ENCODE measurements at regions not wholly inside any gene's neighbourhood (a gene's known extent, or its start where the extent isn't known, plus 50 kb on each side); places are given as distances from the start of the nearest gene placed in this dataset.

GRCh38 chr13:84294576-84294975 lies 412.3 kb upstream of the SLITRK1 start:
- Histone ChIP-seq H3K4me1 (ENCODE audit: control insufficient read depth, low read length) (no peaks in the 10 kb centered on the region), H3K27me3 (ENCODE audit: control insufficient read depth, low read length) (no peaks in the 10 kb centered on the region), H3K4me2 (ENCODE audit: low read length) (no peak overlapping the region), H3K36me3 (ENCODE audit: control insufficient read depth, low read length) (no peaks in the 10 kb centered on the region), H3K9me3 (ENCODE audit: control insufficient read depth, insufficient read depth, low read length) (no peaks in the 10 kb centered on the region), H3K79me2 (ENCODE audit: control insufficient read depth, low read length) (no peaks in the 10 kb centered on the region), H4K20me1 (ENCODE audit: control insufficient read depth, insufficient read depth, low read depth, low read length) (no peaks in the 10 kb centered on the region), H3K9me2 (replicated peaks; ENCODE audit: control insufficient read depth, low read length) (no peaks in the 10 kb centered on the region), H3K4me3 (ENCODE audit: low read length) (no peak overlapping the region), H3K27ac (ENCODE audit: low read depth, low read length) (no peak overlapping the region), H3F3A (ENCODE audit: control insufficient read depth, insufficient read depth) (no peaks in the 10 kb centered on the region)
- TF ChIP-seq CTCF (IDR thresholded peaks at IDR 0.05; ENCODE audit: low read depth, low read length, poor library complexity, severe bottlenecking) (no peak), EZH2phosphoT487 (IDR thresholded peaks at IDR 0.05; ENCODE audit: borderline replicate concordance, low read length) (no peak)

GRCh38 chr13:84290386-84290785 lies 408.1 kb upstream of the SLITRK1 start:
- no peak overlapping the region for H3K4me2 ChIP-seq (ENCODE audit: low read length)
- TF ChIP-seq CTCF (IDR thresholded peaks at IDR 0.05; ENCODE audit: low read depth, low read length, poor library complexity, severe bottlenecking), result no peak
- no peak for TF ChIP-seq EZH2phosphoT487 (IDR thresholded peaks at IDR 0.05; ENCODE audit: borderline replicate concordance, low read length)
- H4K20me1 ChIP-seq (ENCODE audit: control insufficient read depth, insufficient read depth, low read depth, low read length), result no peaks in the 10 kb centered on the region
- H3K27ac ChIP-seq (ENCODE audit: low read depth, low read length), result no peak overlapping the region
- no peaks in the 10 kb centered on the region for H3K27me3 ChIP-seq (ENCODE audit: control insufficient read depth, low read length)
- no peaks in the 10 kb centered on the region for H3K79me2 ChIP-seq (ENCODE audit: control insufficient read depth, low read length)
- H3F3A ChIP-seq (ENCODE audit: control insufficient read depth, insufficient read depth), result no peaks in the 10 kb centered on the region
- H3K9me2 ChIP-seq (replicated peaks; ENCODE audit: control insufficient read depth, low read length), result no peaks in the 10 kb centered on the region
- H3K36me3 ChIP-seq (ENCODE audit: control insufficient read depth, low read length), result no peaks in the 10 kb centered on the region
- no peak overlapping the region for H3K4me3 ChIP-seq (ENCODE audit: low read length)
- H3K4me1 ChIP-seq (ENCODE audit: control insufficient read depth, low read length), result no peaks in the 10 kb centered on the region
- no peaks in the 10 kb centered on the region for H3K9me3 ChIP-seq (ENCODE audit: control insufficient read depth, insufficient read depth, low read length)

GRCh38 chr13:84279166-84279565 lies 396.9 kb upstream of the SLITRK1 start:
- Histone ChIP-seq H3F3A (ENCODE audit: control insufficient read depth, insufficient read depth) (no peaks in the 10 kb centered on the region), H4K20me1 (ENCODE audit: control insufficient read depth, insufficient read depth, low read depth, low read length) (no peaks in the 10 kb centered on the region), H3K9me3 (ENCODE audit: control insufficient read depth, insufficient read depth, low read length) (no peaks in the 10 kb centered on the region), H3K36me3 (ENCODE audit: control insufficient read depth, low read length) (no peaks in the 10 kb centered on the region), H3K79me2 (ENCODE audit: control insufficient read depth, low read length) (no peaks in the 10 kb centered on the region), H3K4me2 (ENCODE audit: low read length) (no peak overlapping the region), H3K4me1 (ENCODE audit: control insufficient read depth, low read length) (no peaks in the 10 kb centered on the region), H3K27me3 (ENCODE audit: control insufficient read depth, low read length) (no peaks in the 10 kb centered on the region), H3K27ac (ENCODE audit: low read depth, low read length) (no peak overlapping the region), H3K4me3 (ENCODE audit: low read length) (no peak overlapping the region), H3K9me2 (replicated peaks; ENCODE audit: control insufficient read depth, low read length) (no peaks in the 10 kb centered on the region)
- no peak for TF ChIP-seq CTCF (IDR thresholded peaks at IDR 0.05; ENCODE audit: low read depth, low read length, poor library complexity, severe bottlenecking)
- TF ChIP-seq EZH2phosphoT487 (IDR thresholded peaks at IDR 0.05; ENCODE audit: borderline replicate concordance, low read length), result no peak

Measured in DOHH2 (cell line).